ENCODE measurements at regions not wholly inside any gene's neighbourhood (a gene's known extent, or its start where the extent isn't known, plus 50 kb on each side); places are given as distances from the start of the nearest gene placed in this dataset.
"Not testable (repeated sequence)": the region's sequence is repeated elsewhere in the genome, so short reads cannot be mapped to it uniquely, and the experiment has no call there.

DNA sequence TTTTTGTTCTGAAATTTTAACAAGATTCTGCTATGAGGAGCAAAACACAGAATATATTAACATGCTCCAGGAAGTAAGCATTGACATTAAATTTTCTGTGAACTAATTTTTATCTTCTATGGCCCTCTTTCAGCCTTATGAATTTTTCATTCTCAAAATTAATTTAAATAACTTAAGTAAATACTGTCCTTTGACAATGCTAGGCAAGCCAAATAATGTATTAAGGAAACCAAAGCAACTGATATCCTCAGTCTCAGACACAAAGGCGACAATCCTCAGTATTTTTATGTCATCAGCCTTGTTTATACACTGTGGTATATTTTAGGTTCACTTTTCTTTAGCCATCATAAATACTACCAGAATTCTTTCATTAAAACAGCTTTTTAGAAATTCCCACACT is 159.8 kb downstream of the CGGBP1 start:
- no peak for DNase-seq (ENCODE audit: low read depth, low spot score)
- no peak overlapping the region for H3K27ac ChIP-seq

DNA sequence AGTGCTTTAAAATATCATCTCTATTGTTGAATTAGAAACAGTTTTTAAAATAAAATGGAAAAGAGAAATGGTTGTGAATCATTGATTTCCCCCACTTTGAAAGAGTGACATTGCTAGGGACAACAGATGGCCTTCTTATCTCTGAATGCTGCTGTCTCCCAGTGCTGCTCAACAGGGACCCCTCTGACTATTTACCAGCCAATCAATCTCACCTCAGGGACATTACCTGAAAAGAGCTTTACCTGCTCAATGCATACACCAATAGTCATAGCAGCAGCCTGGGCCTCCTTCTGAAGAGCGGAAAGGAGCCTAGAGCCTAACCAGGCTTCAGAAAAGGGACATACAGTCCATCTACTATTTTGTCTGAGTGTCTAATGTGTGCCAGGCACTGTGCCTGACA is 162.8 kb downstream of the CGGBP1 start:
- H3K27ac ChIP-seq: no peak overlapping the region
- no peak for DNase-seq (ENCODE audit: low read depth, low spot score)

GRCh38 chr3:87873136-87873535 is 185.7 kb downstream of the CGGBP1 start:
- no peak overlapping the region for H3K27ac ChIP-seq
- DNase-seq (ENCODE audit: low read depth, low spot score): no peak

- H3K27ac ChIP-seq: no peak overlapping the region
- no peak for DNase-seq (ENCODE audit: low read depth, low spot score)
These were observed 191.8 kb downstream of the CGGBP1 start for GRCh38 chr3:87867001-87867400.

DNA sequence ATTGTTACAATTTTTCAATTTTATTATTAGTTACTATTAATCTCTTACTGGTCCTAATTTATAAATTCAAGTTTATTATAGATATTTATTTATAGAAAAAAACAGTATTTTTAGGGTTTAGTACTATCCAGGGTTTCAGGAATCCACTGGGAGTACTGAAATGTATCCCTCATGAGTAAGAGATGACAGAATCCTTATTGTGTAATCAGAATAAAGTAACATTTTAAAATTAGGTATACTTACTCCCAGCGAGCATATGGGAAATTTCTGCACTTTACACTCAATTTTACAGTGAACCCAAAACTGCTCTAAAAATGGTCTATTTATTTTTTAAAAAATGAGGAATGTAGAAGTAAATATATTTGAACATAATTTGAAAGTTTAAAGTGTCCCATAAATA is 202.7 kb downstream of the CGGBP1 start:
- no peak for DNase-seq (ENCODE audit: low read depth, low spot score)
- no peak overlapping the region for H3K27ac ChIP-seq

- no peak for DNase-seq (ENCODE audit: low read depth, low spot score)
- H3K27ac ChIP-seq: no peak overlapping the region
These were observed 203.2 kb downstream of the CGGBP1 start for GRCh38 chr3:87855616-87856015.

GRCh38 chr3:87855211-87855610 is 203.6 kb downstream of the CGGBP1 start:
- no peak for DNase-seq (ENCODE audit: low read depth, low spot score)
- no peak overlapping the region for H3K27ac ChIP-seq

DNA sequence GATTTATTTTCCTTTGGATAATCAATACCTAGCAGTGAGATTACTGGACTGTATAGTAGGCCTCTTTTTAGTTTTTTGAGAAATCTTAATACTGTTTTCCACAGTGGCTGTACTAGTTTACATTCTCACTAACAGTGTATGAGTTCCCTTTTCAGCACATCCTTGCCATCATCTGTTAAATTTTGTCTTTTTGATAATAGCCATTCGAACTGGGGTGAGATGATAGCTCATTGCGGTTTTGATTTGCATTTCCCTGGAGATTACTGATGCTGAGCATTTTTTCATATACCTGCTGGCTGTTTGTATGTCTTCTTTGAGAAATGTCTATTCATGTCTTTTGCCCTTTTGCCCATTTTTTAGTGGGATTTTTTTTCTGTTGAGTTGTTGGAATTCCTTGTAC is 210.8 kb downstream of the CGGBP1 start:
- H3K27ac ChIP-seq: no peak overlapping the region
- DNase-seq (ENCODE audit: low read depth, low spot score): no peak

GRCh38 chr3:87837076-87837475 is 221.7 kb downstream of the CGGBP1 start:
- DNase-seq (ENCODE audit: low read depth, low spot score): no peak
- no peak overlapping the region for H3K27ac ChIP-seq

DNA sequence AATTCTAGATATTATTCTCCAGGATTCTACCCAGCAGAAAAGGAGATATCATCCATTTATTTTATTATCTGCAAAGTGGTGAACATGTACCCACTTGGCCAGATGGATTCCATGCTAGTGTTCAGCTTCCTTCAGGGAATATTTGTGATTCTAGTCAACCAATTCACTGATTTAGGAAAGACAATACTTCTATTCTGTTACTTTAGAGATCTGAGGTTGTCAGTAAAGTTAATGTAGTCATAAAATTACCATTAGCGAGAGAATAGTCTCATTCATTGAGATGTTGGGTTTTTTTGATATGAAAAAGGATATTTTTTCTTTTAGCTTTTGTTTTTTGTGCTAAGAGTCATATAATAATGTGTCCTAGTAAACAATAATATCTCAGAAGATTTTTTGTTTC is 222.8 kb downstream of the CGGBP1 start:
- H3K27ac ChIP-seq: no peak overlapping the region
- DNase-seq (ENCODE audit: low read depth, low spot score): no peak

GRCh38 chr3:87835236-87835635 is 223.6 kb downstream of the CGGBP1 start:
- DNase-seq (ENCODE audit: low read depth, low spot score): no peak
- H3K27ac ChIP-seq: no peak overlapping the region

GRCh38 chr3:87834327-87834726 is 224.5 kb downstream of the CGGBP1 start:
- no peak overlapping the region for H3K27ac ChIP-seq
- DNase-seq (ENCODE audit: low read depth, low spot score): no peak

DNA sequence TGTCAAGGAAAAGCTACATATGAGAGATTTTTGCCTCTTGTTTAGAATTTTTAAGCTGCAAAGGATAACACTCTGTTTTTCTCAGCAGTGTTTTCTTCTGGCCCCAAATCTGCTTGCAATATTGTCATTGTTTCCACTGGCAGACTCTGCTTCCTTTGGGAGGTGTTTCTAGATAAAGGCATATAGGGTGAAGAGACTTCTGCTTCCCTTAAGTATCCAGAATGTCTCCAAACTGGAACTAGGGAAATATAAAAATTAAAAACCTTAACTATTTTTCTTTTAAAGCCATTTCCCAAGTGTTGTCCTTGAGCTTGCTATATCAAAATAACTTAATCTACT is 225.8 kb downstream of the CGGBP1 start:
- no peak for DNase-seq (ENCODE audit: low read depth, low spot score)
- no peak overlapping the region for H3K27ac ChIP-seq

DNA sequence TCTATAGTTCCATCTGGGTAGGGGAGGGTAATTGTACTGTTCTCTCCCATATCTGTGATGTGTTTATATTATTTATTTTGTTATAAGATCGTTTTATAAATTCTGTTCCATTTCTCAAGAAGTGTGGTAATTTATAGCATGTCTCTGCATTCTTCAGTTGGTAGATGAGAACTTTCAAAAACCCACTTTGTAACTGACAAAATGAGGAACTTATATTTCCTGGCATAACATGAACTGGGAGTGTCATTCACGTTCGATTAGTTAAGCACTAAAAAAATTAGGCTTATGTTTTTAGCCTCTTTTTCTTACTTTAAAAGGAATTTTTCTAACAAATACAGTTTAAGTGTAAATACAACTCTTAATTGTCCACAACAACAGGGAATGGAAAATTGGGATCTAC is 230.8 kb downstream of the CGGBP1 start:
- no peak overlapping the region for H3K27ac ChIP-seq

GRCh38 chr3:87822563-87822962 is 236.2 kb downstream of the CGGBP1 start:
- DNase-seq (ENCODE audit: low read depth, low spot score): no peak
- no peak overlapping the region for H3K27ac ChIP-seq

More for the DNA sequence above, 230.8 kb downstream of the CGGBP1 start:
- no peak for DNase-seq (ENCODE audit: low read depth, low spot score)

DNA sequence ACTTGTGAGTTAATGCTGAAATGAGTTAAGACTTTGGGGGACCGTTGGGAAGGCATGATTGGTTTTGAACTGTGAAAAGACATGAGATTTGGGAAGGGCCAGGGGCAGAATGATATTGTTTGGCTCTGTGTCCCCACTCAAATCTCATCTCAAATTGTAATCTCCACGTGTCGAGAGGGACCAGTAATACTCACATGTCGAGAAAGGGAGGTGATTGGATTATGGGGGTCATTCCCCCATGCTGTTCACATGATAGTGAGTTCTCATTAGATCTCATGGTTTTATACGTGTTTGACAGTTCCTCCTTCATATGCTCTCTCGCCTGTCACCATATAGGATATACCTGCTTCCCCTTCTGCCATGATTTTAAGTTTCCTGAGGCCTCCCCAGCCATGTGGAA is 245.3 kb downstream of the CGGBP1 start:
- DNase-seq (ENCODE audit: low read depth, low spot score); H3K27ac ChIP-seq: not testable (repeated sequence)

- no peak for DNase-seq (ENCODE audit: low read depth, low spot score)
These were observed 246.9 kb downstream of the CGGBP1 start for GRCh38 chr3:87811953-87812352.

GRCh38 chr3:87810452-87811016 is 248.3 kb downstream of the CGGBP1 start:
- DNase-seq (ENCODE audit: low read depth, low spot score): no peak
- H3K27ac ChIP-seq: no peak overlapping the region

More at GRCh38 chr3:87811953-87812352, 246.9 kb downstream of the CGGBP1 start:
- no peak overlapping the region for H3K27ac ChIP-seq

- no peak overlapping the region for H3K27ac ChIP-seq
- DNase-seq (ENCODE audit: low read depth, low spot score): no peak
These were observed 253.1 kb downstream of the CGGBP1 start for GRCh38 chr3:87805670-87806069.

DNA sequence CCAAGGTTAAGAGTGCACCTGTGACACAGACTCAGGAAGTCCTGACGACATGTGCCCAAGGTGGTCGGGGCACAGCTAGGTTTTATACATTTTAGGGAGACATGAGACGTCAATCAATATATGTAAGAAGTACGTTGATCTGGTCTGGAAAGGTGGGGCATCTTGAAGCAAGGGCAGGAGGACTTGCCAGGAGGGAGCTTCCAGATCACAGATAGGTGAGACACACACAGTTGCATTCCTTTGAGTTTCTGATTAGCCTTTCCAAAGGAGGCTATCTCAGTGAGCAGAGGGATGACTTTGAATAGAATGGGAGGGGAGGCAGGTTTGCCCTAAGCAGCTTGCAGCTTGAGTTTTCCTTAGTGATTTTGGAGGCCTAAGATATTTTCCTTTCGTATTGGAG is 257.4 kb downstream of the CGGBP1 start:
- no peak for DNase-seq (ENCODE audit: low read depth, low spot score)
- H3K27ac ChIP-seq: no peak overlapping the region

DNA sequence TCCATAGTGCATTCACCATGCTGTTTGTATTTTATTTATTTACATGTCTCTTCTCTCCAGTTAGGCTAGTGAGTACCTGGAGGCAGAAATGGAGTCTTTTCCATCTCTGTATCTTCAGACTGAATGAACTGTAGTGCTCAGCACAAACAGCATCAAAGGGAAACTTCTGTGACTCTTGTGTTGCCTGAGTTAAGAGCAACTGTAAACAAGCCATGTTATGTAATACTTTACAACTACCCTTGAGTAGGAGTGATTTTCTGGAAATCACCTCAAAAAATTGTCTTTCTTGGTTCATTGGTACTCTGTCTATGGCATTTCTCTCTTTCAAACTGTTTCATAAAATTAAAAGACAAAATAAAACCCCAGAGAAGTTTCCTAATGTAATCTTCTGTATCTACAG is 258.3 kb downstream of the CGGBP1 start:
- no peak overlapping the region for H3K27ac ChIP-seq
- DNase-seq (ENCODE audit: low read depth, low spot score): no peak

- DNase-seq (ENCODE audit: low read depth, low spot score): peak; percentile 3
- H3K27ac ChIP-seq: no peak overlapping the region
These were observed 260.2 kb downstream of the CGGBP1 start for GRCh38 chr3:87798567-87798947.

Data from epithelial cell of prostate (primary cell).